ENCODE measurements at regions not wholly inside any gene's neighbourhood (a gene's known extent, or its start where the extent isn't known, plus 50 kb on each side); places are given as distances from the start of the nearest gene placed in this dataset.
"Not testable (repeated sequence)": the region's sequence is repeated elsewhere in the genome, so short reads cannot be mapped to it uniquely, and the experiment has no call there.

- DNase-seq (ENCODE audit: low read depth) = no peak
These were observed 169.4 kb downstream of the KBTBD8 start for GRCh38 chr3:67167481-67167880.

GRCh38 chr3:67171841-67172240, 173.7 kb downstream of the KBTBD8 start:
- no peak for DNase-seq (ENCODE audit: low read depth)

GRCh38 chr3:67173130-67173529, 175.0 kb downstream of the KBTBD8 start:
- DNase-seq (ENCODE audit: low read depth) = not testable (repeated sequence)

GRCh38 chr3:67176396-67176795, 178.3 kb downstream of the KBTBD8 start:
- no peak for DNase-seq (ENCODE audit: low read depth)

DNA sequence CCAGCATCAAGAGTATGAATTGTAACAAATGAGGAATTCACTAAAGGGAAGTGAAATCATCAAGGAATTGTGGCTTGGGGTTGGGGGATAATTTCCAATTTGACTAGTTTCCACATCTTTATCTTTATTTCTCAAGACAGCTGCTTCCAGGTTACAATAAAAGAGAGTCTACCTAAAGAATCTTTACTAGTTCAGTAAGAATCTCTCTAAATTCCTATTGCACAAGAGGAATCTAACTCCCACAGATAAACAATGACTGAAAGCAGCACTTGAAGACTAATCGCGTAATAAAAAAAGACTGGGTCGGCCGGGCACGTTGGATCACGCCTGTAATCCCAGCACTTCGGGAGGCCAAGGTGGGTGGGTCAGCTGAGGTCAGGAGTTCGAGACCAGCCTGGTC, 194.4 kb downstream of the KBTBD8 start:
- no peak for DNase-seq (ENCODE audit: low read depth)

DNA sequence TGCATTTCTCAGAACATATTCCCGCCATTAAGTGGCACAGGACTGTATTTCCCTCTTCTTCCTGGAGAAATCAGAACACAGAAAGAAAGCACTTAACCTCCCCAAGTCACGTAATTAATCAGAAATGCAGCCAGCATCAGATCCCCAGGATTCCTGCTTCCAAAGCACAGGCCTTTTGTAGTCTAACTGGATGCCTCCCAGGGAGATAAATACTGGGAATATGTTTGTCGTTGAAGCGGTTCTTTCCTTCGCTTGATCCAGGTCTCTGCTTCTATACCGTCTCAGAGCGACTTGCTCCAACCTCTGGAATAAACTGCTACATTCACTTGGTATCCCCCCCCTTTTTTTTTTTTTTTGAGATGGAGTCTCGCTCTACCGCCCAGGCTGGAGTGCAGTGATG, 198.6 kb downstream of the KBTBD8 start:
- no peak for DNase-seq (ENCODE audit: low read depth)

DNA sequence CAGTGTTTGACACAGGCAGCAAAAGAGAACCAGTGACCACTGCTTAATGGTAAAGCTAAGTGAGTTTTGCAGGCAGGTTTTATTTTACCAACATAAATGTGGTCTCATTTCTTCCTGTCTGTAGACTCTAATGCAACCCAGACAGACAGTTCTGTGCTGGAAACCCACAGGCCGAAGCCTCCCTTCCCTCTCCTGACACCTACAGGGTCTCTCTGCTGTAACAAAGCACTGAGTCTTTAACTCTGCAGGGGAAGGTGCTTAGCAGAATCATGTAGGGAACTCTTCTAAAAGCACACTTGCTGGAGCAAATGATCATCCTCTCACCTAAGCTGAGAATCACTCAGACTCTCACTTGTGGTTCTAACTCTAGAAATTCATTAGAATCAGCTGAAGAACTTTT, 200.3 kb downstream of the KBTBD8 start:
- DNase-seq (ENCODE audit: low read depth) = no peak

DNA sequence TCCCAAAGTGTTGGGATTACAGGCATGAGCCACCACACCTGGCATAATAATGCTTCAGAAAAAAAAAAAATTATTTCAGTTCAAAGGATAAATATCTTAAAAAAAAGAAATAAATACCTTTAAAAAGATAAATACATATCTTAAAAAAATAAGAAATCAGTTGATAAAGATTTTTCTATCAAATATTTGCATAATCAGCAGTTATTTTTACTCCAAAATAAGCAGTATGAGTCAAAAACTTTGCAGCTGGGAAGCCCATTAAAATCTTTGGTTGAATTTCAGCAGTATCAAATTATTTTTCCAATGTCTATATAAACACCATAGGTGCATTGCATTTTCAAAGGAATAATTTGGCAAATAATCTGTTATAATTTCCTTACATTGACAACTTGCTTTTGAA, 202.5 kb downstream of the KBTBD8 start:
- no peak for DNase-seq (ENCODE audit: low read depth)

GRCh38 chr3:67201026-67201425, 202.9 kb downstream of the KBTBD8 start:
- no peak for DNase-seq (ENCODE audit: low read depth)

DNA sequence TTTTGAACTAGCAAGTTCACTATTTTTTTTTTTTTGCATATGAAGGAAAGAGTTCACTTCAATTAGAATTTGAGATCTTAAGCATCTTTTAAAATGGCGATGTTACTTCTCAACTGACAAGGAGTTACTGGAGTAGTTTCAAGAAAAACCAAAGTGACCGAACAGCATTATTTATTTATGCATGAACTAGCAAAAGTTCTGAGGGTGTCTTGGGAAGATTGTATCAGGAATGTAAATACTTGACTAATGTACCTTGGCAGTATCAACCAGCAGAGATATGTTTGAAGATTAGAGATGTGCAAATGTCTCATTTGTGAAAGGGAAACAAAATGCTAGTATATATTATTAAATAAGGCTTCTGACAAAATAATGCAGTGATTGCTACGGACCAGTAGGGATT, 203.9 kb downstream of the KBTBD8 start:
- DNase-seq (ENCODE audit: low read depth) = no peak

- no peak for DNase-seq (ENCODE audit: low read depth)
These were observed 206.8 kb downstream of the KBTBD8 start for GRCh38 chr3:67204951-67205350.

DNA sequence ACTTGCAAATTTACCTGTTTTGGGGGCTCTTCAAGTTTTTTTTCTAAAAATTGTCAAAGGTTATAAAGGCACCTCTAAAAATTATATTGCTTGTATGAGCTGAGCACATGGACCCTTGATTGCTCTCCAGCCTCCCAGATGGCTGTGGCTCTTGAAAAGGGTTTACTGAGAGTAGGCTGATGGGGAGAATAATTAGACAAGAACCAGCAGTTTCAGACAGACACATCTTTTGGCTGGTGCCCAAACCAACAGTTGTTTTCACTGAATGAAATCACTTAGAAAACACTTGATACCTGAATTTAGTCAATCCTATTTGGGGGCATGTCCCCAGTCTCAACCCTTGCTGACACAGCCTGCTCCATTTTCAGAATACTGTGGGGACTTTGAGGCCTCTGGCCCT, 217.6 kb downstream of the KBTBD8 start:
- DNase-seq (ENCODE audit: low read depth) = no peak

GRCh38 chr3:67227030-67227429, 228.9 kb downstream of the KBTBD8 start:
- no peak for DNase-seq (ENCODE audit: low read depth)

GRCh38 chr3:67228136-67228535, 230.0 kb downstream of the KBTBD8 start:
- DNase-seq (ENCODE audit: low read depth) = no peak

DNA sequence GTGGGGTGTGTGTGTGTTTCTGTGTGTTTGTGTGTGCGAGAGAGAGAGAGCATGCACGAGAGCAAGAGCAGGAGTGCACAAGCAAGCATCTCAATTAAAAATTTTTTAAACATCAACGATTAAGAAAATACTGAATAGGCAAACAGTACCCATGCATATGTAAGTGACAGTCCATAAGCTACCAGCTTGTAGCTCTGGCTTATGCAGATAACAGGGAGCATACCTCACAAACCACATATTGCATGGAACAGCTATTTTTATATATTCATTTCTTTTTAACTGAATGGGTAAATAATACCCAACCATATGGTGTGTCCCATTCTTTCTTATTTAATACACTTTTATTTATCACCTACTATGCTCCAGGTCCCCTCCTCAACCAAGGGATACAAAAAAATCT, 234.5 kb downstream of the KBTBD8 start:
- DNase-seq (ENCODE audit: low read depth) = no peak

DNA sequence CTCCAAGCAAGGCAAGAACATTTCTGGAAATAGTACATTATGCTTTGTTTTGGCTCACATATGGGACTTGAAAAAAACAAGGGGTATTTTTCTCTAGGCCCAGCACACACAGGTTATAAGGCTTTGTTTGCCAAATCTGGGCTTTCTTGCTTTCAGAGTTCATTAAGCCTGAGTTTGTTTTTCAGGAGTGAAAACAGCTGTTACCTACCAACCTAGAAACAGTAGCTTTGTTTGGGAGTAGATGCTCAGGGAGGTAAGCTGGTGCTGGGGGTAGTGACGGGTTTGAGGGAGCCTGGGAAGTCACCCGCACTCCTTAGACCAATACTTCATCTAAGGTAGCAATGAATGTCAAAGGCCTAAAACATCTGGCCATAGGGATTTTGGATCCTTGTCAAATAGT, 241.2 kb downstream of the KBTBD8 start:
- DNase-seq (ENCODE audit: low read depth) = no peak

- DNase-seq (ENCODE audit: low read depth) = no peak
These were observed 243.0 kb downstream of the KBTBD8 start for GRCh38 chr3:67241084-67241483.

DNA sequence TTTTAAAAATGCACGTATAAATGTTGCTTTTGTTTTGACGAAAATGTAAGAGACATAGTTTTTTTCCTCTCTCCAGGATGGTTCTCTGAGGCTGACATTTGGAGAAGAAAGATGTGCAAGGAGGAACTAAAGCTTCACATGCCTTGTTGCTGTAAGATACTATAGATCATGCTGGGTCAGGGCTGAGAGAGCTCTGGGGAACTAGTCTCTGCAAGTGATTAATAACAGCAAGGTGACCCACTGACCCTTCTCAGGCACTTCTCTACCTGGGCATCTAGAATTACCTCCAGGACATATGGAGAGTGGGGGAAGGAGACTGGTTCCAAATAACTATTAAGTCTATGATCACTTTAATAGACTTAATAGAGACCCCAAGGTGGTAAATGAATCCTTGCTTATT, 246.0 kb downstream of the KBTBD8 start:
- no peak for DNase-seq (ENCODE audit: low read depth)

DNA sequence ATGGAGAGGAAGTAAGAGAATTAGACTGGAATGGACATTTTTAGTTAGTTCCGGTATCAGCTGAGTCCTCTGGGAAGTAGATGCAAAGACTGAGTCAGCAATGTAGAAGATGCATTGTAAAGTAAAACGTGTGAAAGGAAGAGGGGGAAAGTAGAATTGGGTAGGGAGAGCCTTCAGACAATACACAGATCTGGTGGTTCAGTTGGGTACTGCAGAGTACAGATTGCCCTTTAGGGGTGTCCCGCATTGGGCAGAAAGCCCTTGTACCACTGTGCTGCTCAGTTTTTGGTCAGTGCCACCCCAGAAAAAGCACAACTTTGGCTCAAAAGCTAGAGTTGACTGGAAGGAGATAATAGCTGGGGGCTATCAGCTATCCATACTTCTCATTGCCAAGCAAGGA, 247.4 kb downstream of the KBTBD8 start:
- no peak for DNase-seq (ENCODE audit: low read depth)

GRCh38 chr3:67248726-67249125, 250.6 kb downstream of the KBTBD8 start:
- no peak for DNase-seq (ENCODE audit: low read depth)

GRCh38 chr3:67252906-67253305, 254.8 kb downstream of the KBTBD8 start:
- not testable (repeated sequence) for DNase-seq (ENCODE audit: low read depth)

GRCh38 chr3:67278015-67278618, 280.0 kb downstream of the KBTBD8 start:
- DNase-seq (ENCODE audit: low read depth) = no peak

GRCh38 chr3:67286586-67286985, 288.5 kb downstream of the KBTBD8 start:
- no peak for DNase-seq (ENCODE audit: low read depth)

DNA sequence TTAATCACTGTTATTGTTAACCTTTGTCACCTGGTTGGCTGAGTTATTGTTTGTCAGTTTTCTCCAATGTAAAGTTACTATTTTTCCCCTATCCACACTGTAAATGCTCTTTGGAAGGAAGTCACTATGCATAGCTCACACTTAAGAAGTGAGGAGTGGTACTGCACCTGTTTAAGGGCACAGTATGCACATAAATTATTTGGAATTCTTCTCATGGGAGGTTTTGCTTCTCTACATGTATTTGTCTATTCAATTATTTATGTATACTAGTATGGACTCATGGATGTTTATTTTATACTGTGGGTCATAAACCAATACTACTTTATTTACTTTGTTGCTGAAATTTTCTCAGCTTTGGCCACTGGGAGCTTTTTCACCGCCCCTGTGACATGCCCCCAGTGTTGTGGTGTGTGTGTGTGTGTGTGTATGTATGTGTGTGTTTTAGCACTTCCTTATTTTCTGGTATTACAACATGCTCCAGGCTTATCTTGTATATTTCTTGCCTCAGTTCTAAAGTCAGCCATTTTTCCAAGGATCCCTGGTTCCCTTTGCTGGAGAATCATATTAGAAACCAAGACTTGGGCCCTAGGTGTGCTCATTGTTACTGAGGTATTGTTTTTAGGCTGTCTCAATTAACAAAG, 290.5 kb downstream of the KBTBD8 start:
- no peak for DNase-seq (ENCODE audit: low read depth)
